Stimulated activated CD8-positive, alpha-beta memory T cell treated with anti-CD3 and anti-CD28 coated beads, Interleukin-4, amount 100 ng/mL, for 48 hours (primary cell): ENCODE measurements at regions not wholly inside any gene's neighbourhood (a gene's known extent, or its start where the extent isn't known, plus 50 kb on each side); places are given as distances from the start of the nearest gene placed in this dataset.
"Not testable (repeated sequence)": the region's sequence is repeated elsewhere in the genome, so short reads cannot be mapped to it uniquely, and the experiment has no call there.

ENCODE experiments used
- DNase-seq: peaks from one replicate; pipeline ENCODE4 v3.0.0-alpha.2; 2020

- DNase-seq: no peak
These were observed 198.6 kb downstream of the SHOX start for GRCh38 chrX:829145-829544.

- no peak for DNase-seq
These were observed 197.9 kb downstream of the SHOX start for GRCh38 chrX:828411-828959.

- DNase-seq: no peak
These were observed 195.9 kb downstream of the SHOX start for GRCh38 chrX:826448-826847.

- DNase-seq: no peak
These were observed 195.4 kb downstream of the SHOX start for GRCh38 chrX:825991-826390.

GRCh38 chrX:823073-823472 lies 192.5 kb downstream of the SHOX start:
- DNase-seq: not testable (repeated sequence)

GRCh38 chrX:821327-822107 lies 190.9 kb downstream of the SHOX start:
- no peak for DNase-seq

GRCh38 chrX:819684-820083 lies 189.1 kb downstream of the SHOX start:
- no peak for DNase-seq

GRCh38 chrX:817759-818300 lies 187.2 kb downstream of the SHOX start:
- no peak for DNase-seq

- not testable (repeated sequence) for DNase-seq
These were observed 186.6 kb downstream of the SHOX start for GRCh38 chrX:817147-817546.

- no peak for DNase-seq
These were observed 185.8 kb downstream of the SHOX start for GRCh38 chrX:816411-816810.

- DNase-seq: no peak
These were observed 179.6 kb downstream of the SHOX start for GRCh38 chrX:810186-810585.

- no peak for DNase-seq
These were observed 178.5 kb downstream of the SHOX start for GRCh38 chrX:809081-809480.

- no peak for DNase-seq
These were observed 176.0 kb downstream of the SHOX start for GRCh38 chrX:806586-806985.

GRCh38 chrX:805988-806387 lies 175.4 kb downstream of the SHOX start:
- DNase-seq: no peak

- DNase-seq: no peak
These were observed 174.6 kb downstream of the SHOX start for GRCh38 chrX:805103-805670.

GRCh38 chrX:802846-803245 lies 172.3 kb downstream of the SHOX start:
- DNase-seq: no peak

GRCh38 chrX:799808-800207 lies 169.2 kb downstream of the SHOX start:
- DNase-seq: no peak

GRCh38 chrX:794311-794710 lies 163.7 kb downstream of the SHOX start:
- no peak for DNase-seq

GRCh38 chrX:793216-793770 lies 162.7 kb downstream of the SHOX start:
- no peak for DNase-seq

GRCh38 chrX:791479-792034 lies 161.0 kb downstream of the SHOX start:
- DNase-seq: no peak

- no peak for DNase-seq
These were observed 160.3 kb downstream of the SHOX start for GRCh38 chrX:790783-791360.

- DNase-seq: no peak
These were observed 159.5 kb downstream of the SHOX start for GRCh38 chrX:790041-790506.

GRCh38 chrX:789096-789495 lies 158.5 kb downstream of the SHOX start:
- DNase-seq: no peak
